GM19372 (cell line): ENCODE measurements at regions not wholly inside any gene's neighbourhood (a gene's known extent, or its start where the extent isn't known, plus 50 kb on each side); places are given as distances from the start of the nearest gene placed in this dataset.

ENCODE experiments used
- ATAC-seq: cut with Tn5 transposase; IDR thresholded peaks from one replicate; pipeline ENCODE4 v1.9.1; 2021; ENCODE audit warnings: mild to moderate bottlenecking, low read depth, moderate library complexity; ENCODE audit not compliant: unreplicated experiment

DNA sequence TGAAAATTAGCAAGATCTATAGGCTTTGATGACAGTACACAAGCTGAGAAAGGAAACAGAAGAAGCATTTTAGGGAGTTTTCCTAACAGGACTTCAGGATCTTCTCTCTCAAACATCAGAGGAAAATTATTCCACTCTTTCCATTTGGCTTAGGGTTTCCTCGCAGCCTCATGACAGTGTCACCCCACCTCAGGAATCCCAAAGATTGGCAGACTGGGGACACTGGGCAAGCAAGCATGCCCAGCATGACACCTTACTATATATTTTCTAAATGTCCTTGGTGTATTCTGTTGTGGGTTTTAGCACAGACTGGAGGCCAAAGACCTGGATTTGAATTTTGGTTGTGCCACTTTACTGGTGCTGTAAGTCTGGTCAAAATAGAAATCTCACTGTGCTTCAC, 482.4 kb upstream of the SOX5 start:
- no peak for ATAC-seq

DNA sequence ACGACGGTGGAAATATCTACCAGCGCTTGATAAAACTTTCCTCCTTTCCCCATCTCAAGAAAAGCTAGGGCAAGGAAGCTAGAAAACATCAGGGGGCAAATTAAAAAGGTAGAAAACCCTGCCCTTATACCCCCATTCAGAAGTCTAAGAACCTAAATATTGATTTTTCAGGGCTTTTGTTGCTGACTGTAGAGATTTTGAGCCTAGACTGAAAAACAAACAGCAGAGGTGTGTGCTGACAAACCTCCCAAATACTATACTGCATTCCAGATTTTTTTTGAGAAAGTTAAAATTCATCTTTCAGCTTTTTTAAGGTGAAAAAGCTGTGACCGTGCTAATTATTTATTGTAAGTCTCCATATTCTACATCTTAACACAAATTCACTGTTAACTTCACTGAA, 478.3 kb upstream of the SOX5 start:
- no peak for ATAC-seq

DNA sequence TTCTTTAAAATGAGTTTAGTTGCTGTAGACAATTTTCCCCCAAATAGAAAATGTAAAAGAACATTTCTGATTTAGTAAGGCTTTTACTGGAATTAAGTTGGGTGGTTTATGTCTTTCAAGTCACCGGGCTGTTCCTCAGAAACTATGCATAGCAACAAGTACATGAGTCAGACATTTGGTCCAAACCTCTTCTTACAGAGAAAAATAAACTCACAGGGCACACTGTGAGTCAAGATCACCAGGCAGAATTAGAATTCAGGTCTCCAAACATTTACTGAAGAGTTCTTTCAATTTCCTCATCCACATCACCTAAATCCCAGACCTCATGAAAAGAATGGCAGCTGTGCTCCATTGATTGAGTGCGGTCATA, 476.1 kb upstream of the SOX5 start:
- no peak for ATAC-seq

DNA sequence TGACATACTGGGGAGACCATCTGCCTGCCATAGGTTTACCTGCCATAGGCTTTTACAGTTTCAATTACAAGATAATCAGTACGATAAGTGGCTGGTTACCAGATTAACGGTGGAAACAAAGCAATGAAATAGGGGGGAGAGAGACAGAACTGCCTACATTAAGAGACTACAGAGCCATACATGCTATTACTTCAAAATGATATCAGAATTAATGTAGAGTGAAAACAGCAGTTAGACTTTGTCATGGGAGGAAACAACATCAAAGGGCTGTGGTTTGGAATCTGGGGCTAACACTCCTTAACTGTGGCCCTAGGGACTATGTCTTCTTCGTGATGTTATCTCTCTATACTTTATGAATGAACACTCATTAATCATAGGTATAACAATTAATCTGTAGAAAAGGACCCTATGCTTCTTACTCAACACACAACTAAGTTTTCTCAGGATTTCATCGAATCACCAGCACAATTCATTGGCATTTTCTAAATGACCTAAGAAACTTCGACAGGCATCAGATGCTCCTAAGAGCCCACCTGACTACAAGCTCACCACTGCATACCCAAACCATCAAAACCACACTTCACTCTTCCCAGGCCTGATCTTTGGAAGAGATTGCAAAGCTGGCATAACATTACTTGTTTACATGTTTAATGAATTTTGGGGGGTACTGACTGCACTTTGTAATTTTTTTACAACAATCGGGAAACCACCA, 475.6 kb upstream of the SOX5 start:
- ATAC-seq, result no peak

DNA sequence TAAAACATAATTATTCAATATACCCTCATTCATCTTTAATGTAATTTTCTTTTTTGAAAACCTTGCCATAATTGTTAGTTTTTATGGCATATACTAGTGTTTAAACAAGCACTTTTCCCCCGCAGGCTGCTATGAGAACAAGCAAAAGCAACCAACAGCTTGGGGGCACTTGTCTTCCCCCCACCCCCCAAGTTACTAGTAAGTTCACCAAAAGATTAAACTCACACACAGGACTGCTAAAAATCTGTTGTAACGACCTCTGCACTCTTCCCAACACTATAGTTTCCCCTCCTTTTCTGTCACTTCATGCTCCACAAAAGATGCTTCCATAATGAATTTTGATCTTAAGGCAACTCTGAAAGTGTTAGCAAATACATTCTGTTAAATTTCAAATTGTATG, 474.9 kb upstream of the SOX5 start:
- ATAC-seq, result no peak

DNA sequence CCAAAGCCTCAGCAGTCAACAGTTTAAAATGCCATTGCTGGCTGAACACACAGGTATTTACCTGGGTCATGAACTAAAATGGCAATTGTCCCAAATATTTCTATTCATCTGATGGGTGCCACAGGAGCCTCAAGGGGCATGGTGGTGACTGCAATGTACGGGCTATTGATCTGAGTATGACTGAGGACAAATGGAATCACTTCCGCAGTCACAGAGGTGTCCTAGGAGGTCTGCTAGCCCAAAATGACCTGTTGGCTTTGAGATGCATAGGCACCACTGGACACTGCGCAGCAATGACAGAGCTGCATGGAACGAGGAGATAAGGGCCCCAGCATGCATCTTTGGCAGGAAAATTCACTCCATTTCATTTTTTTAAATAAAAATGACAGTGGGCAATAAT, 474.1 kb upstream of the SOX5 start:
- no peak for ATAC-seq

DNA sequence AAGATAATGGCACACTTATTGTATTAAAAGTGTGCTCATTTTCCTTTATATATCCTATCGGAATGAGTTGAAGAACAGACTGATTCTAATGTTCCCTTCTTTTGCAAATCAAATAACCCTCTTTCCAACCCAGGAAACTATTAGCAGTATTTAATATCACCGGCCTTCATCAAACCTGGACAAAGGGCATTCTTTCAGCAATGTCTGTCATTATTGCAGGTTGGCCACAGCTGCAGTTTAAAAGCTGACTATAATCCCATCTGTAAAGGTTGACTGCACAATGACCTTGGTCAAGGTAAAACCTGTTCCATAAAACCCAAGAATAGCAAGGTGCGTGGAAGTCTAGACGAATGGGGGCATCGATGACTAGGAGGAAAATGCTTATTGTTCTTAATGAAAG, 472.3 kb upstream of the SOX5 start:
- no peak for ATAC-seq

DNA sequence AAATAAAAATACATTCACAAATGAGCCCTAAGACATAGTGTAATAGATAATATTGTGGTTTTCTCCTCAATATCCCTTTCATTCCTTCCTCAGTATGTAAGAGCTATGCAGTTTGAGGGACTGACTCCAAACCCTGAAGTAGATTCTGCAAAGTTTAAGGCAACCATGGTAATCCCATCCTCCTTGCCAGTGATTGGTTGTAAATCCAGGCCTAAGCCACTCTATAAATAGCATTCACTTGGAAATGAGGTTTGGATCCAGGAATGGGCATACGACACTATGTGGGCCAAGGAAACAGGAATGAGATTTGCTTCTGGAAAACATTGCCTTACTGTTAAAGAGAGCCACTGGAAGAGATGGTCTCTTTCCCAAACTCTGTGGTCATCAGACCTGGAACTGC, 468.7 kb upstream of the SOX5 start:
- no peak for ATAC-seq

DNA sequence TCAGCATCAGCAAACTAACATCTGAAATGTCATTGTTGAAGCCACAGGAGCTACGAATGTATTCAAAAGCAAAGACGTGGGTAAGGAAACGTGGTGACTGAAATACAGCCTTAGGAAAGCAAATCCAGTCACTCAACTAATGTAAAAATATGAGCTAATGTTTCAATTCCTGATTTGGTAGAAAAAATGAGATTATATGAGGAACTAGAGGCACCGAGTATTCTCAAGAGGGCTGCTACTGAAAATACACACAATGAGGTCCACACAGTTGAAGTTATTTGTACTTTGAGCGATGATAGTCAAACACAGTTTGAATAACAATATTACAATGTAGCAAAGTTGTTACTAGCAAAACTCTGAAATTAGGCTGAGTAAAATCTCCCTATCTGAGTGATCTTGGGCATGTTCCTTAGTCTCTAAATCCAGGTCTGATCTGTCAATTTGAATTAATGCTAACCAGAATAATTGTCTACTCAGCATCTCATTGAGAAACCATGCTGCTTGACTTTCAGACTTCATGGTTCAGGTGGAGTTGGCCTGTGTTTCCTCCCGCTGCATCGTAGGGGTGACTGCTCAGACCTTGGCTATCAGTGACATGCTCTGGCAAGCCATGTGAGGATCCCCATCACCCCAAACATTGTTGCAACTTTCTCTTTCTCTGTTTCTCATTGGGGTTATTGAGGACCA, 467.1 kb upstream of the SOX5 start:
- ATAC-seq, result no peak

DNA sequence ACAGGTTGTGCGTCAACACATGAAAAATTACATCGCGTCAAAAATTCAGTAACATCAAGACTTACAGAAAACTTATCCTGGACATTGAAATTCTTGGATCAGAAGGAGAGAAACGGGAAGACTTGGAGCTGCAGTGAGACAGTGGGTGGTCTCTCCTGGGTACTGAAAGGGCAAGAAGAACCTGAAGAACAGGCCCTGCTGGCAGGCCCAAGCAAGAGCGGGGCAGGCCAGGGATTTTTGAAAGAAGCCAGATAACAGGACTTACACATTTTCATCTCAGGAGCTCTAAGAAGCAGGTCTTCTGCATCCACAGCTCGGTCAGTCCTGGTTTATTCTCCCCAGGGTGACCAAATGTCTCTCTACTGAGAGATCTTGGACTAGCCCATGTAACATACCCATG, 466.5 kb upstream of the SOX5 start:
- no peak for ATAC-seq

DNA sequence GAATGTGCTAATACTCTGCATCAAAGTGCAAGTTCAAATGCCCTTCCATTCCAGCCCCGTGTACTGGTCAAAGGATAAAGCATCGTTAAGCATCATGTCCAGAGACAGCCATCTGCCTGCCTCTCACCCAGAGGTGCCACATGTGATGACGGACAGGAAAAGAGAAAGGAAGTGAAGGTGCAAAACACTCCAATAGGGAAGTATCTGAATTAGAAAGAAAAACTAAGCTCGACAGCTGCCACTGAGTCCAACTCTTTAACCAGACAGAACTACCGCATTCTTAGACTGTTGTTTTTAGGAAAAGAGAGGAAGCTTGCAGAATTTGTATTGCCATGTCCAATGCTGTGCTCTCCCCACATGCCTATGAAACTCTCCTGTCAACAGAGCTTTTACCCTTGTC, 465.0 kb upstream of the SOX5 start:
- no peak for ATAC-seq

DNA sequence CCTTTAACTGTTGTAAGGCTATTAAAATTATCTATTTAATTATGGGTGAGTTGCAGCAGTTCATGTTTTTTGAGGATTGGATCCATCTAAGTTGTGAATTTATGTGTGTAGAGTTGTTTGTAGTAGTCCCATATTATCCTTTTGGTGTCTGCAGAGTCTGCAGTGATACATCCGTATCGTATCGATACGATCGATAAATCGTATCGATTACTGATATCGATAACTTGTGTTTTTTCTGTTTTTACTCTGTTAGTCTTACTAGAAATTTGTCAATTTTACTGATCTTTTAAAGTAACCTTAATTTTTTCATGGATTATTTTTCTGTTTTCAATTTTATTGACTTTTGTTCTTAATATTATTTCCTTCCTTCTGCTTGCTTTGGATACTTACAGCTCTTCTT, 462.5 kb upstream of the SOX5 start:
- ATAC-seq, result no peak

DNA sequence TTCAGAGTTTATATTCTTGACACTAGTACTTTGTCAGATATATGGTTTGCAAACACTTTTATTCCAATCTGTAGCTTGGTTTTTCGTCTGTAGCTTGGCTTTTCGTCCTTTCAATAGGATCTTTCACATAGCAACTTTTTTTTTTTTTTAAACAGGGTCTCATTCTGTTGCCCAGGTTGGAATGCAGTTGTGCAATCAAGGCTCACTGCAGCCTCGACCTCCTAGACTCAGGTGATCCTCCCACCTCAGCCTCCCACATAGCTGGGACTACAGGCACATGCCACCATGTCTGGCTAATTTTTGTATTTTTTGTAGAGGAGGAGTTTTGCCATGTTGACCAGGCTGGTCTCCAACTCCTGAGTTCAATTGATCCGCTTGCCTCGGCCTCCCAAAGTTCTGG, 460.4 kb upstream of the SOX5 start:
- ATAC-seq, result no peak

DNA sequence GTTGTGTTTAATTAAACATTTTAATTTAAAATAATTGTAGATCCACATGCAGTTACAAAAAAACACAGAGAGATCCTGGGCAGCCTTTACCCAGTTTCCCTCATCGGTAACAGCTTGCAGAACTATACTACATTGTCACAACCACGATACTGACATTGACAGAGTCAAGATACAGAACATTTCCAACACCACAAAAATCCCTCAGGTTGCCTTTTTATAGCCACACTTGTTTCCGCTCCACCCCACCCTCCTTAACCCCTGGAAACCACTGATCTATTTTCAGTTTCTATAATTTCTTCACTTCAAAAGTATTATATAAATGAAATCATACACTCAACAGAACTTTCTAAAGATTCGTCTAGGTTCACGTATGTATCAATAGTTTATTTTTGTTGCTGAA, 458.8 kb upstream of the SOX5 start:
- ATAC-seq, result no peak

DNA sequence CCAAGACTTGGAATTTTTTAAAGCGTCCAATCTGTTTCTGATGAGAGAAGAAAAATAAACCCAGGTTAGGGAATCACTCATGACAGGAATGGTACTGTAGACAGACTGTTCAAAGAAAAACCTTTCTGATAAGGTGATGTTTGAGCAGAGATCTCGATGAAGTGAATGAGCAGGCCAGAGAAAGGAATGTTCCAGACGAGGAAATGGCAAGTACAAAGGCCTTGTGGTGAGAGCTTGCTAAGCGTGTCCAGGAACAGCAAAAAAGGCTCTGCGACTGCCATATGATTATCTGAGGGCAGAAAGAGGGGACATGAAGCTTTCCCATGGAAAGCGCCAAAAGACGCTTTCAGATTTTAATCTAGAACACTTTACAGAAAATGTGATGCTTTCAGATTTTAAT, 458.4 kb upstream of the SOX5 start:
- ATAC-seq, result no peak

DNA sequence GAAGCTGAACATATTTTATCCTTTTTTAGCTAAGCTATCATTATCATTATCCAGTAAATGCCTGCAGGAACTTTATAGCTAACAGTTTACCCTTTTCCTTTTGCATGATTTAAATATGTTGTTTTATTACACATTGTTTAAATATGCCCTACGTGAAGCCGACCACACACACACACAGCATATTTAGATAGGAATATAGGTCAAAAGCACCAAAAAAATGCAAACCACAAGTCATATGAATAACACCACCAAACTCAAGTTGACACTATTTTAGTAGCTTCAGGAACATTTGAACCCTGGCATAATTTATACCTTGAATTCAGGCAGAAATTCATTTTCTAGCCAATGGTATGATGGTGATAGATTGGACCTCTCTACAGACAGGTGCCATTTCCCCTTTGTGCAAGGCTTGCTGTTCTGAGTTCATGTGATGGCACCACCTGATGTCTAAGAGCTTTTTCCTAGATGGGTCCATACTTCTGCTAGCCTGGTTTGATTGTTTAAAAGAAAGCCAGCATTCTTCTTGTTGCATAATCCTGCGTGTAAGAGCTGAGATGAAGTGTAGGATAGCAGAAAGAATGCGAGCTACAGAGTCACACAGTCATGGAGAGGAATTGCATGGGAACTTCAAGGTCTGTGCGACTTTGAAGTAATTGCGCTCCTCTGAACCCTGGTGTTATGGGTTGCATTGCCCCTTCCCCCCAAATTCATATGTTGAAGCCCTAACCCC, 454.8 kb upstream of the SOX5 start:
- ATAC-seq, result no peak

DNA sequence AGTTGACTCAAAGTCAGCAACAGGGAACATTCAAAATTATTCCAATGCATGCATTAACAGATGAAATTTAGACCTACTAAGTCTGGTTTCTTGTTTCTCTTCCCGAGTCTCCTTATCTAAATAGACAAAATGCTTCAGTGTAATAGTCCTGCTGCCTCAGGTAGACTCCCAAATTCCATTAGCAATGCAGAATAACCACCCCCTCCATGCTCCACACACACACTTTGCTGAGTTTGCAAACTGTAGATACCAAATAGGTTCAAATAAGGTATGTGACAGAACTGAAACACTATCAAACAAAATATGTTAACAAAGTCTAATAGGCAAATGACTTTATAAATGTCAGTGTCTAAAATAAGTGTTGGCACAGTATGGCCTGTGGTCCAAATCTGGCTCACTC, 451.1 kb upstream of the SOX5 start:
- no peak for ATAC-seq

DNA sequence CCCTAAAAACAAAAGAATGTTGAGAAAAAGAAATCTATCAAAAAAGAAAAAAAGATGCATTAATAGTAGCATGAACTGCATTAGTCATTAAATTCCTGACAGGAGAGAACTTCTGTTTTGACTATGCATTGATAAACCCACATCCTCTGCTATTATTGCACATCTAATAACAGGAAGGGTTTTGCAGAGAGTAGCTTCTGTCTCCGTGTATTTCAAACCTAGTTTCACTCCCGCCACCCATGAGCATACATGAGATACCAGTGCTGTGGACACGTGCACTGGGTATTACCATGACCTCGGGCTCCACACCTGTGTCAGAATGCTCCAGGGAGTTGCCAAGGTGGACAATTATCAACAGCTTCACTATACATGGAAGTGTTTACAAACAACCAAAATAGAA, 449.1 kb upstream of the SOX5 start:
- ATAC-seq, result no peak

DNA sequence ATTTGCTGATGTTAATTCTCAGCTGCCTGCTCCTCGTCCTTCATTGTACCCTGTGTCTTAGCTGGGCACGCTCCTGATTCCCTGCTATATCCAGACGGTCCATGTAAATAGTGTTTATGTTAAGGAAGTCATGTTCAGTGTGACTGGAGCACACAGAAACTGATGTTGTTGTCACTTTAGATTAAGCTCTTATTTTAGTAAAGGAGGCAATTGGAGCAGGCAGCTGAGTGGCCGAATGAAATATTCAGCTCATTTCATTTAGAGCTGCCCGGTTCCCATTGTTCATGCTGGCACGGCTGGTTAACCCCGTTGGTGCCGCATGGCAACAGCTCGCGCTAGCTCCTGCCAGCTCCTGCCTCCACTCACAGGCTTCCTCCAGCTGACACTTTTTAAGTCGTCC, 446.8 kb upstream of the SOX5 start:
- ATAC-seq, result no peak

DNA sequence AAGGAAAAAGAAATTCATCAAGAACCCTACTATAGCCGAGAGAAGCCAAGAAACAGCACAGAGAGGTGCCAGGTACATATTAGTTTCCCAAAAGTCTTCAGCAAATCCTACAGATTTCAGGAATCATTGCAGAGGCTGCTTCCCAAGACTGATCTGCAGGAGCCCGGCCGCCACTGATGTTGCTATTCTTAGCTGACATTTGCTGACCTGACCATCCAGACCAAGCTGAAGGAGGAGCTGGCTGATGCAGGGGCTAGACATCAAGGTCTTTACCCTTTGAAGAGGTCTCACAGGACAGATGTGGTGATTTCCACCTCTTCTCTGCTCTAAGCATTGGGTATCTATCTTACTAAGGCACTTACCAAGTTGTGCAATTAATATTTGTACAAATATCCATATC, 444.8 kb upstream of the SOX5 start:
- no peak for ATAC-seq

DNA sequence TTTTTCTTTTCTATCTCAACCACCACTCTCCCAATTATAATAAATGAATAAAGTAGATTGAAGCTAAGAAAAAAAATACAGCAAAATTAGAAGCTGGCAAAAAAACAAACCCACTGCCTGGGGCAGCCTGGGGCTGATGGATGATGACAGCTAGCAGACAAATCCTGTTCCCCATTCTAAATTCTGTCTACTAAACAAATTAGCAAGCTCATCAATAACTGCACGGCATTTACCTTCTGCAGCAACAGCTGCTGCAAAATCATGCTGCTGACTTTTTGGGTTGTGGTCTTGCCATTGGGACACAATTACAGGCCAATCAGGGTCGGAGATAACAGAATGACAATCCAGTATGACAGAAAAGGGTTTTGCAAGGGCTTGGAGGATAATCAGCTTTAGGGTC, 443.6 kb upstream of the SOX5 start:
- ATAC-seq, result no peak

DNA sequence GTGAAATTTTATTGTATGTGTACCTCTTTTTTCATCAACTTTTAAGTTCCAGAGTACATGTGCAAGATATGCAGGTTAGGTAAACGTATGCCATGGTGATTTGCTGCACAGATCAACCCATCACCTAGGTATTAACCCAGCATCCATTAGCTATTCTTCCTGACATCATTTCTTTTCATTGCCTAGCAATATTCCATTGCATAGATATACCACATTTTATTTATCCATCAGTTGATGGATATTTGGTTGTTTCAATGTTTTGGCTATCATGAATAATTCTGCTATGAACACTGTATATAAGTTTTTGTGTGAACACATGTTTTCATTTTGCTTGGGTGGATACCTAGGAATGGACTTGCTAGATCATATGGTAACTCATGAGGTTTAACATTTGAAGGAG, 439.9 kb upstream of the SOX5 start:
- ATAC-seq, result no peak
